Left hindlimb (tissue), 1 donor: ENCODE measurements at regions not wholly inside any gene's neighbourhood (a gene's known extent, or its start where the extent isn't known, plus 50 kb on each side); places are given as distances from the start of the nearest gene placed in this dataset.
"Not testable (repeated sequence)": the region's sequence is repeated elsewhere in the genome, so short reads cannot be mapped to it uniquely, and the experiment has no call there.

Experiments used
- DNase-seq: peaks from one replicate; pipeline ENCODE4 v3.0.0-alpha.2; 2018

- DNase-seq = no peak
Observed at GRCh38 chr6:163776196-163776905, 361.8 kb downstream of the QKI start.

- DNase-seq = no peak
Observed at GRCh38 chr6:163775313-163775712, 360.8 kb downstream of the QKI start.

GRCh38 chr6:163774485-163774884 is 360.0 kb downstream of the QKI start:
- no peak for DNase-seq

- DNase-seq = no peak
Observed at GRCh38 chr6:163773646-163774045, 359.1 kb downstream of the QKI start.

GRCh38 chr6:163772701-163773100 is 358.2 kb downstream of the QKI start:
- DNase-seq = no peak

GRCh38 chr6:163771180-163771579 is 356.7 kb downstream of the QKI start:
- DNase-seq = no peak

- no peak for DNase-seq
Observed at GRCh38 chr6:163768905-163769304, 354.4 kb downstream of the QKI start.

- no peak for DNase-seq
Observed at GRCh38 chr6:163766936-163767335, 352.4 kb downstream of the QKI start.

GRCh38 chr6:163765335-163765734 is 350.8 kb downstream of the QKI start:
- DNase-seq = no peak

- DNase-seq = no peak
Observed at GRCh38 chr6:163764565-163764964, 350.0 kb downstream of the QKI start.

GRCh38 chr6:163761481-163761880 is 347.0 kb downstream of the QKI start:
- DNase-seq = no peak

- no peak for DNase-seq
Observed at GRCh38 chr6:163760860-163761259, 346.3 kb downstream of the QKI start.

GRCh38 chr6:163759542-163759941 is 345.0 kb downstream of the QKI start:
- DNase-seq = no peak

GRCh38 chr6:163757520-163757919 is 343.0 kb downstream of the QKI start:
- DNase-seq = no peak

GRCh38 chr6:163756079-163756478 is 341.6 kb downstream of the QKI start:
- DNase-seq = no peak

- no peak for DNase-seq
Observed at GRCh38 chr6:163754866-163755265, 340.3 kb downstream of the QKI start.

- DNase-seq = no peak
Observed at GRCh38 chr6:163753430-163753829, 338.9 kb downstream of the QKI start.

- no peak for DNase-seq
Observed at GRCh38 chr6:163752446-163752845, 337.9 kb downstream of the QKI start.

- no peak for DNase-seq
Observed at GRCh38 chr6:163751032-163751525, 336.6 kb downstream of the QKI start.

- DNase-seq = peak; percentile 19
Observed at GRCh38 chr6:163750431-163751031, 336.0 kb downstream of the QKI start.

- DNase-seq = peak; percentile 23
Observed at GRCh38 chr6:163748886-163749285, 334.4 kb downstream of the QKI start.

GRCh38 chr6:163748036-163748435 is 333.5 kb downstream of the QKI start:
- DNase-seq = no peak

- not testable (repeated sequence) for DNase-seq
Observed at GRCh38 chr6:163747058-163747457, 332.5 kb downstream of the QKI start.

GRCh38 chr6:163745536-163746400 is 331.2 kb downstream of the QKI start:
- peak; percentile 47 for DNase-seq
